ENCODE measurements at regions not wholly inside any gene's neighbourhood (a gene's known extent, or its start where the extent isn't known, plus 50 kb on each side); places are given as distances from the start of the nearest gene placed in this dataset.

DNA sequence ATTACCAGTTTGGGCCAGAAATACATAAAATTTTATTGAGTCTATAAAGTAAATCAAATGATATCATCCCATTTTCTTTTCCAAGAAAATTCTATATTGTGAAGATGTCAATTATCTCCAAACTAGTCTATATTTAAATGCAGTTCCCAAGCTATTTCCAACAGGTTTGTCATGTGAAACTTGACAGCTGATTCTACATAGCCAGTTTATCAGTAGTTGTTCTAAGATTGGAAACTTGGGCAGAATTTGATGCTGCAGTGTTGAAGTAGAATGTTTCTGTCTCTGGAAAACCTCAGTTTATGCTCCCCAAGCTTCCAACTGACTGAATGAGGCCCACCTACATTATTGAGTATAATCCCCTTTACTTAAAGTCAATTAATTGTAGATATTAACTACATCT is 994.1 kb downstream of the PCDH7 start:
- Histone ChIP-seq H3K4me1 (ENCODE audit: insufficient read depth, low read length, poor library complexity, severe bottlenecking) (no peaks in the 10 kb centered on the region), H3K9ac (ENCODE audit: low read depth, low read length, poor library complexity, severe bottlenecking) (no peak overlapping the region), H3K79me2 (ENCODE audit: insufficient read depth, low read length) (no peaks in the 10 kb centered on the region), H4K20me1 (ENCODE audit: insufficient read depth, low read length, poor library complexity, severe bottlenecking) (no peaks in the 10 kb centered on the region), H3K9me2 (replicated peaks; ENCODE audit: low read depth, low read length) (no peaks in the 10 kb centered on the region), H3K9me3 (ENCODE audit: insufficient read depth, low read depth, low read length) (no peaks in the 10 kb centered on the region), H2AFZ (ENCODE audit: low read length) (no peak overlapping the region), H3F3A (ENCODE audit: low read depth) (no peaks in the 10 kb centered on the region), H3K4me2 (ENCODE audit: low read depth, low read length, poor library complexity, severe bottlenecking) (no peak overlapping the region), H3K27me3 (ENCODE audit: insufficient read depth, low read length, poor library complexity, severe bottlenecking) (no peaks in the 10 kb centered on the region), H3K4me3 (ENCODE audit: low read length, poor library complexity, severe bottlenecking) (no peak overlapping the region), H3K36me3 (ENCODE audit: insufficient read depth, low read length) (no peaks in the 10 kb centered on the region)
- TF ChIP-seq, protein P1, sequence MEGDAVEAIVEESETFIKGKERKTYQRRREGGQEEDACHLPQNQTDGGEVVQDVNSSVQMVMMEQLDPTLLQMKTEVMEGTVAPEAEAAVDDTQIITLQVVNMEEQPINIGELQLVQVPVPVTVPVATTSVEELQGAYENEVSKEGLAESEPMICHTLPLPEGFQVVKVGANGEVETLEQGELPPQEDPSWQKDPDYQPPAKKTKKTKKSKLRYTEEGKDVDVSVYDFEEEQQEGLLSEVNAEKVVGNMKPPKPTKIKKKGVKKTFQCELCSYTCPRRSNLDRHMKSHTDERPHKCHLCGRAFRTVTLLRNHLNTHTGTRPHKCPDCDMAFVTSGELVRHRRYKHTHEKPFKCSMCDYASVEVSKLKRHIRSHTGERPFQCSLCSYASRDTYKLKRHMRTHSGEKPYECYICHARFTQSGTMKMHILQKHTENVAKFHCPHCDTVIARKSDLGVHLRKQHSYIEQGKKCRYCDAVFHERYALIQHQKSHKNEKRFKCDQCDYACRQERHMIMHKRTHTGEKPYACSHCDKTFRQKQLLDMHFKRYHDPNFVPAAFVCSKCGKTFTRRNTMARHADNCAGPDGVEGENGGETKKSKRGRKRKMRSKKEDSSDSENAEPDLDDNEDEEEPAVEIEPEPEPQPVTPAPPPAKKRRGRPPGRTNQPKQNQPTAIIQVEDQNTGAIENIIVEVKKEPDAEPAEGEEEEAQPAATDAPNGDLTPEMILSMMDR (conservative IDR thresholded peaks at IDR 0.05; ENCODE audit: low read length), result no peak
- TF ChIP-seq EZH2phosphoT487 (IDR thresholded peaks at IDR 0.05; ENCODE audit: borderline replicate concordance), result no peak

DNA sequence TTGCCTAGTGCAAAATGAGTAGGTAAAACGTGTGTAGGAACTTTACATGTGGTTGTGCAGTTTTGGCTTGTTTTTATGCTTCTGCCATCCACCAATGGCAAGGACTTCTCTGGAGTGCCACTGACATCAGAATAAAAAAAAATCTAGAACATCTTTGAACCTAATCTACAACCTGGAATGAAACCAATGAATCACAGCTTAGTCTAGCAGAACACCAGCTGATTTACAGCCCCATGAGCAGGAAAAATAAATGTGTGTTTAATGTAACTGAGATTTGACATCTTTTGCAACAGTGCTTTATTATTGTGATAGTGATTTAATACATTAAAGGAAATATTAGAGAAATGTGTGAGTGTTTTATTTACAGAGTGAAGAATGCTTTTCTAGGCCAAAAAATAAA is 995.1 kb downstream of the PCDH7 start:
- TF ChIP-seq EZH2phosphoT487 (IDR thresholded peaks at IDR 0.05; ENCODE audit: borderline replicate concordance), result no peak
- TF ChIP-seq, protein P1 (conservative IDR thresholded peaks at IDR 0.05; ENCODE audit: low read length), result no peak
- Histone ChIP-seq H3K9me3 (ENCODE audit: insufficient read depth, low read depth, low read length) (no peaks in the 10 kb centered on the region), H3F3A (ENCODE audit: low read depth) (no peaks in the 10 kb centered on the region), H3K79me2 (ENCODE audit: insufficient read depth, low read length) (no peaks in the 10 kb centered on the region), H2AFZ (ENCODE audit: low read length) (no peak overlapping the region), H4K20me1 (ENCODE audit: insufficient read depth, low read length, poor library complexity, severe bottlenecking) (no peaks in the 10 kb centered on the region), H3K9ac (ENCODE audit: low read depth, low read length, poor library complexity, severe bottlenecking) (no peak overlapping the region), H3K27me3 (ENCODE audit: insufficient read depth, low read length, poor library complexity, severe bottlenecking) (no peaks in the 10 kb centered on the region), H3K36me3 (ENCODE audit: insufficient read depth, low read length) (no peaks in the 10 kb centered on the region), H3K9me2 (replicated peaks; ENCODE audit: low read depth, low read length) (no peaks in the 10 kb centered on the region), H3K4me2 (ENCODE audit: low read depth, low read length, poor library complexity, severe bottlenecking) (no peak overlapping the region), H3K4me1 (ENCODE audit: insufficient read depth, low read length, poor library complexity, severe bottlenecking) (no peaks in the 10 kb centered on the region), H3K4me3 (ENCODE audit: low read length, poor library complexity, severe bottlenecking) (no peak overlapping the region)

DNA sequence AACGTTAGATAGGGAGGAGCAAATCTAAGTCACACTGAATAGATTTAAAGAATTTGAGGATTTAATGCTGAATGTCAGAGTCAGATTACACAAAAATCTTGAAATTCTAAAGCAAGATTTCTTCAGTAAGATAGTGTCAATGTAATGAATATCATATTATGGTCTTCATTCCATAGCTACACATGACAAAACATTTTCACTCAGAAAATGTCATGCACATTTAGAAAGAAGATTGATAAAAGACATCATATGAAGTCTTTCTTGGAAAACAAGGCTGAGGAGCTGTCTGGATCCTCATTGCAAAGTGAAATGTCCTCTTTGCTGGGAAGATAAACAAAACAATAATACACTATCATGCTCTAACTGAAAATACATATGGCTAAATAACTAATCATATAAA is 1006.9 kb downstream of the PCDH7 start:
- no peaks in the 10 kb centered on the region for H3K27me3 ChIP-seq (ENCODE audit: insufficient read depth, low read length, poor library complexity, severe bottlenecking)
- no peak overlapping the region for H3K4me2 ChIP-seq (ENCODE audit: low read depth, low read length, poor library complexity, severe bottlenecking)
- H3K9me3 ChIP-seq (ENCODE audit: insufficient read depth, low read depth, low read length), result no peaks in the 10 kb centered on the region
- H3F3A ChIP-seq (ENCODE audit: low read depth), result no peaks in the 10 kb centered on the region
- H3K36me3 ChIP-seq (ENCODE audit: insufficient read depth, low read length), result no peaks in the 10 kb centered on the region
- H3K9ac ChIP-seq (ENCODE audit: low read depth, low read length, poor library complexity, severe bottlenecking), result no peak overlapping the region
- H3K79me2 ChIP-seq (ENCODE audit: insufficient read depth, low read length), result no peaks in the 10 kb centered on the region
- no peak overlapping the region for H3K4me3 ChIP-seq (ENCODE audit: low read length, poor library complexity, severe bottlenecking)
- H4K20me1 ChIP-seq (ENCODE audit: insufficient read depth, low read length, poor library complexity, severe bottlenecking), result no peaks in the 10 kb centered on the region
- H3K4me1 ChIP-seq (ENCODE audit: insufficient read depth, low read length, poor library complexity, severe bottlenecking), result no peaks in the 10 kb centered on the region
- no peaks in the 10 kb centered on the region for H3K9me2 ChIP-seq (replicated peaks; ENCODE audit: low read depth, low read length)
- no peak overlapping the region for H2AFZ ChIP-seq (ENCODE audit: low read length)
- TF ChIP-seq EZH2phosphoT487 (IDR thresholded peaks at IDR 0.05; ENCODE audit: borderline replicate concordance), result no peak
- TF ChIP-seq, protein P1 (conservative IDR thresholded peaks at IDR 0.05; ENCODE audit: low read length), result no peak

Measured in Loucy (cell line).